SIG-M5 treated with dmso at 0.1 percent for 504 hours (cell line): ENCODE measurements at regions not wholly inside any gene's neighbourhood (a gene's known extent, or its start where the extent isn't known, plus 50 kb on each side); places are given as distances from the start of the nearest gene placed in this dataset.

ENCODE experiments used
- DNase-seq: peaks from one replicate; lab custom pipeline; 2025; ENCODE audit not compliant: unreplicated experiment; lab: John Stamatoyannopoulos, UW

DNA sequence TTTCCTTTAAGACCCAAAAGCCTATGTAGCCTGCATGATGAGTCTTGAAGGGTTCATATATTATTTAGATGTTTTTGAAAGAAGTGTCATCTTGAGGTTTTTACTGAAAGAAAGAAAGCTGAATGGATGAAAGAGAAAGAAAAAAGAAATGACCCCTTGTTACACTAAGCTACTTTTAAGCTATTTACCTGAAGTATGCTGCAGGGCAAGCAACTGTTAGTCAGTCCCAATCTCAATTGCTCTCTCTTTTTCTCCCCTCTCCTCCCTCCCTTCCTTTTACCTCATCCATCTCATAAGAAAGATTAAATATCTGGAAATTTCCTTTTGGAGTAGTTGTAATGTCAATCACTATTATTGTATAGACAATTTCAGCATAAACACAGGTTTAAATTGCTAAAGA, 512.4 kb downstream of the TMTC2 start:
- no peak for DNase-seq

DNA sequence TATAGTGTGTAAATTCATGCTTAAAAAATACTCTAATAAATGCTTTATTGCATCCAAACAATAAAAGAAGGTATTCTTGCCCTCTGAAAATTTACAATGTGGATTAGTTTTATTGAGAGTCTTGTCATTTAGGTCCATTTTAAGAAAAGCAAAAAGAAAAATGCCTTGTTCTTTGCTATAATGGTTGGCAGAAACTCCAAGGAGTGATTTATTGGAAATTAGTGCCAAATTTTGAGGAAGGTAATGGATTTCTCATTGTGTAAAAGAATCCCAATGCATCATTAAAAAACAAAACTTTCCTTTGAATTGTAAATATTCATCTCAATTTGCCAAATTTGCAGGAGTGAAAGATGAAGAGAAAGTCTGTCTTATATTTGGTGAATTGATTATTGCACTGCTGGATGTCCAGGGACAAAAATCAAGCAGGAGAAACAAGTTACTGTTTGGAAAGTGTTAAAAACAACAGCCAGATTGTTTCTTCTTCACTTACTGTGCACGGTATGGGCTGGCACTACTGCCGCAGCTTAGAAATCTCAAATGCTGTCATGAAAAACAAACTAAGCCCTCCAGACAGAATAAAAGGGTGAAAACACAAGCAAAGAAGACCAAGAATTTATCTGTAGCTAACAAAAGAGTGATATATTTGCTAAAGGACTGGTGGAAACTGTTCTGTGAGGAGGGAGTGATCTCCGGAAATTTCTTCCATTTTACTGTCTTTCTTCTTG, 511.7 kb downstream of the TMTC2 start:
- no peak for DNase-seq

- no peak for DNase-seq
Observed at GRCh38 chr12:83197483-83197914, 510.8 kb downstream of the TMTC2 start.

- DNase-seq, result no peak
Observed at GRCh38 chr12:83196694-83197350, 510.1 kb downstream of the TMTC2 start.

GRCh38 chr12:83190631-83191390, 504.1 kb downstream of the TMTC2 start:
- no peak for DNase-seq

GRCh38 chr12:83186419-83186818, 499.7 kb downstream of the TMTC2 start:
- no peak for DNase-seq

DNA sequence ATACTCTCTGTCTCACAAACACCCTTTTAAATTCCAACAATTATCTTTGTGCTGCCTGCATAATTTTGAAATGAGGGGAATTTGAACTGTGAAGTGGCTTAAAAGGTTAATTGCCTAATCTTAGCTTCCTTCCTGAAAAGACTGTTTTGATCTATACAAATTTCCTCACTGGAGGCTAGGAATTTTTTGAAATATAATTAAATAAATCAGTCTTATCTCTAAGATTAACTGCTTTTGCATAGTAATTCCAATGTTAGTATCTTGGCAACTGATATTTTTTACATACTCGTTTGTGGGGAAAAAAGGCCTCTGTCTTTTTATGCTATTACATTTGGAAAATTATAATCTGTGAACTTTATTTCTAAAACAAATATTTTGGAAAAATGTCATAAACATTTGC, 498.5 kb downstream of the TMTC2 start:
- DNase-seq, result no peak
